Ovary (tissue), 3 donors: ENCODE measurements at regions not wholly inside any gene's neighbourhood (a gene's known extent, or its start where the extent isn't known, plus 50 kb on each side); places are given as distances from the start of the nearest gene placed in this dataset.

ENCODE experiments used
- CTCF ChIP-seq, 3 donors: fragments of 450-650 bp in 2 of 3; fragments of 200-600 bp in 1 of 3; IDR thresholded peaks; one replicate each; pipeline versions ENCODE4 v1.5.1 to v1.8.0; 2016 to 2022; ENCODE audit warnings: antibody characterized with exemption in 3 of 3, mild to moderate bottlenecking in 1 of 3
- EP300 ChIP-seq: sonication (generic); formaldehyde crosslinking; IDR thresholded peaks from one replicate; pipeline ENCODE4 v1.6.1; 2017; ENCODE audit warnings: antibody characterized with exemption
- POLR2A ChIP-seq: fragments of 450-650 bp; IDR thresholded peaks from one replicate; pipeline ENCODE4 v1.6.1; 2017; ENCODE audit warnings: antibody characterized with exemption, mild to moderate bottlenecking, moderate library complexity
- donor health status: DM: no; HTN: no; CAD: no.

GRCh38 chr12:18926188-18926587, 188.3 kb downstream of the CAPZA3 start:
- no peak for TF ChIP-seq CTCF (IDR thresholded peaks at IDR 0.05)
- no peak for TF ChIP-seq POLR2A
- TF ChIP-seq EP300: no peak
